GM23338 (cell line): ENCODE measurements at regions not wholly inside any gene's neighbourhood (a gene's known extent, or its start where the extent isn't known, plus 50 kb on each side); places are given as distances from the start of the nearest gene placed in this dataset.

Experiments used
- ATAC-seq: fragments of 200-7000 bp; cut with Tn5 transposase; 3 replicates; pipeline ENCODE4 v1.9.1; 2020
- DNase-seq: peaks from one replicate; pipeline ENCODE4 v3.0.0-alpha.2; 2015; ENCODE audit warnings: low spot score
- H2AFZ ChIP-seq: fragments of 200-600 bp; sonication (generic); 2 replicates; pipeline ENCODE4 v1.8.0; 2016; ENCODE audit warnings: antibody characterized with exemption, mild to moderate bottlenecking, moderate library complexity
- H3F3A ChIP-seq: fragments of 200-600 bp; sonication (generic); replicated peaks from 2 replicates; pipeline ENCODE4 v1.8.0; 2017; ENCODE audit warnings: antibody characterized with exemption, mixed run types, low read depth
- H3K27ac ChIP-seq: fragments of 200-600 bp; sonication (generic); 2 replicates; pipeline ENCODE4 v1.6.1; 2016; ENCODE audit warnings: low read depth
- H3K27me3 ChIP-seq: fragments of 200-600 bp; sonication (generic); 2 replicates; pipeline ENCODE4 v1.8.0; 2016; ENCODE audit warnings: mild to moderate bottlenecking, mixed run types, moderate library complexity; ENCODE audit not compliant: insufficient read depth
- H3K36me3 ChIP-seq: fragments of 200-600 bp; sonication (generic); 2 replicates; pipeline ENCODE4 v1.8.0; 2016; ENCODE audit warnings: mild to moderate bottlenecking; ENCODE audit not compliant: insufficient read depth
- H3K4me1 ChIP-seq: fragments of 200-600 bp; sonication (generic); 2 replicates; pipeline ENCODE4 v1.8.0; 2016; ENCODE audit warnings: mild to moderate bottlenecking, moderate library complexity; ENCODE audit not compliant: insufficient read depth
- H3K4me2 ChIP-seq: fragments of 200-600 bp; sonication (generic); 2 replicates; pipeline ENCODE4 v1.7.1; 2017; ENCODE audit warnings: mixed run types
- H3K4me3 ChIP-seq: fragments of 200-600 bp; sonication (generic); 2 replicates; pipeline ENCODE4 v1.6.1; 2016; ENCODE audit warnings: mixed run types
- H3K79me2 ChIP-seq: fragments of 200-600 bp; sonication (generic); replicated peaks from 2 replicates; pipeline ENCODE4 v1.8.0; 2017; ENCODE audit warnings: mild to moderate bottlenecking; ENCODE audit not compliant: insufficient read depth
- H3K9me2 ChIP-seq: fragments of 200-600 bp; sonication (generic); 2 replicates; pipeline ENCODE4 v1.8.0; 2017; ENCODE audit not compliant: insufficient read depth
- H4K20me1 ChIP-seq: fragments of 200-600 bp; sonication (generic); replicated peaks from 2 replicates; pipeline ENCODE4 v1.8.0; 2017; ENCODE audit warnings: mild to moderate bottlenecking; ENCODE audit not compliant: insufficient read depth
- H3K27ac Mint-ChIP-seq: 2 replicates; pipeline ENCODE4 v1.8.0; 2020; ENCODE audit warnings: inconsistent platforms, mild to moderate bottlenecking, moderate library complexity, mixed read lengths
- H3K27me3 Mint-ChIP-seq: 3 replicates; pipeline ENCODE4 v1.8.0; 2022; ENCODE audit warnings: low read depth, mild to moderate bottlenecking, moderate library complexity, mixed read lengths, inconsistent platforms; ENCODE audit not compliant: insufficient read depth, poor library complexity
- H3K36me3 Mint-ChIP-seq: 3 replicates; pipeline ENCODE4 v1.8.0; 2021; ENCODE audit warnings: low read depth, mild to moderate bottlenecking, inconsistent platforms, moderate library complexity, mixed read lengths
- H3K4me1 Mint-ChIP-seq: 3 replicates; pipeline ENCODE4 v1.8.0; 2020; ENCODE audit warnings: mild to moderate bottlenecking, inconsistent platforms, mixed read lengths
- H3K4me3 Mint-ChIP-seq: 3 replicates; pipeline ENCODE4 v1.8.0; 2021; ENCODE audit warnings: moderate library complexity, mild to moderate bottlenecking, inconsistent platforms, mixed read lengths
- H3K9me3 Mint-ChIP-seq: 3 replicates; pipeline ENCODE4 v1.8.0; 2020; ENCODE audit warnings: moderate library complexity, mild to moderate bottlenecking, inconsistent platforms, mixed read lengths
- CREB1 ChIP-seq: fragments of 250-450 bp; sonication (Bioruptor Pico); IDR thresholded peaks from 2 replicates; pipeline ENCODE4 v1.5.0; 2020; ENCODE audit warnings: low read depth, mild to moderate bottlenecking, moderate library complexity
- CTCF ChIP-seq, 2 experiments: fragments of 200-600 bp in 1 of 2; sonication (generic) in 1 of 2; conservative IDR thresholded peaks; 2 replicates each; pipeline versions ENCODE4 v1.5.1 to v1.6.1; 2016 to 2017; ENCODE audit warnings: antibody characterized with exemption in 2 of 2, low read depth in 2 of 2, mild to moderate bottlenecking in 2 of 2, moderate library complexity in 1 of 2
- ETS1 ChIP-seq: IDR thresholded peaks from 2 replicates; pipeline ENCODE4 v1.6.1; 2016; ENCODE audit warnings: antibody characterized with exemption
- EZH2 ChIP-seq: fragments of 200-600 bp; sonication (generic); IDR thresholded peaks from one replicate; pipeline ENCODE4 v1.8.0; 2017; ENCODE audit warnings: antibody characterized with exemption, mild to moderate bottlenecking, low read depth; ENCODE audit not compliant: unreplicated experiment
- EZH2phosphoT487 ChIP-seq: fragments of 200-600 bp; sonication (generic); IDR thresholded peaks from one replicate; pipeline ENCODE4 v1.8.1; 2018; ENCODE audit warnings: antibody characterized with exemption; ENCODE audit not compliant: unreplicated experiment
- JUNB ChIP-seq: IDR thresholded peaks from one replicate; pipeline ENCODE4 v1.6.1; 2016; ENCODE audit warnings: antibody characterized with exemption; ENCODE audit not compliant: unreplicated experiment
- NANOG ChIP-seq: IDR thresholded peaks from 2 replicates; pipeline ENCODE4 v1.6.1; 2016; ENCODE audit warnings: antibody characterized with exemption, borderline replicate concordance
- POLR2AphosphoS5 ChIP-seq: IDR thresholded peaks from 2 replicates; pipeline ENCODE4 v1.6.1; 2016; ENCODE audit warnings: antibody characterized with exemption, low read depth
- ZNF114 ChIP-seq: fragments of 250-450 bp; sonication (Bioruptor Pico); IDR thresholded peaks from 2 replicates; pipeline ENCODE4 v1.5.0; 2020; ENCODE audit warnings: mild to moderate bottlenecking, moderate library complexity
- ZNF331 ChIP-seq: fragments of 250-450 bp; sonication (Bioruptor Pico); IDR thresholded peaks from 2 replicates; pipeline ENCODE4 v1.5.0; 2020; ENCODE audit warnings: low read depth, mild to moderate bottlenecking, moderate library complexity

- peaks cover 47% of the 10 kb centered on the region for H3K4me1 ChIP-seq
- no peaks in the 10 kb centered on the region for H3F3A ChIP-seq
- H3K27me3 Mint-ChIP-seq, result peaks cover 2% of the 10 kb centered on the region
- ATAC-seq (no peak), DNase-seq (no peak)
- no peaks in the 10 kb centered on the region for H3K27me3 ChIP-seq
- H3K27ac ChIP-seq, result peak overlapping the region; percentile 64
- H3K4me3 Mint-ChIP-seq, result 0 out of 3 replicates have a peak overlapping the region, but pooled peaks have one; percentile 22
- H3K4me3 ChIP-seq, result 0 out of 2 replicates have a peak overlapping the region, but pooled peaks have one; percentile 10
- no peaks in the 10 kb centered on the region for H4K20me1 ChIP-seq
- no peaks in the 10 kb centered on the region for H3K79me2 ChIP-seq
- H3K4me1 Mint-ChIP-seq, result peaks cover 63% of the 10 kb centered on the region
- TF ChIP-seq ETS1 (no peak), NANOG (no peak), CTCF (conservative IDR thresholded peaks at IDR 0.05; ENCODE audit: low read depth in 2 of 2) (no peak), ZNF331 (CRISPR knock-in tag) (no peak), POLR2AphosphoS5 (no peak), EZH2phosphoT487 (no peak), JUNB (peak; percentile 55)
- H3K9me2 ChIP-seq, result no peaks in the 10 kb centered on the region
- H3K36me3 ChIP-seq, result no peaks in the 10 kb centered on the region
- H3K36me3 Mint-ChIP-seq, result no peaks in the 10 kb centered on the region
- H3K27ac Mint-ChIP-seq, result peak overlapping the region; percentile 86
- H3K4me2 ChIP-seq, result peak overlapping the region; percentile 54
- H2AFZ ChIP-seq, result no peak overlapping the region
- no peaks in the 10 kb centered on the region for H3K9me3 Mint-ChIP-seq
These were observed 80.3 kb upstream of the SKAP2 start for GRCh38 chr7:26944501-26945358.

- no peak overlapping the region for H3K27ac Mint-ChIP-seq
- H2AFZ ChIP-seq, result peak overlapping the region; percentile 19; the same call in 1 of the 2 replicates
- H3K79me2 ChIP-seq, result no peaks in the 10 kb centered on the region
- H3K27ac ChIP-seq, result no peak overlapping the region
- no peaks in the 10 kb centered on the region for H3K36me3 ChIP-seq
- H4K20me1 ChIP-seq, result no peaks in the 10 kb centered on the region
- H3K4me3 Mint-ChIP-seq, result no peak overlapping the region
- no peak overlapping the region for H3K4me2 ChIP-seq
- H3F3A ChIP-seq, result no peaks in the 10 kb centered on the region
- ATAC-seq (no peak), DNase-seq (no peak)
- 0 out of 3 replicates have a peak, but pooled peaks cover 3% of the 10 kb centered on the region for H3K36me3 Mint-ChIP-seq
- H3K9me3 Mint-ChIP-seq, result peaks cover 15% of the 10 kb centered on the region
- H3K4me1 ChIP-seq, result peaks cover 17% of the 10 kb centered on the region
- no peaks in the 10 kb centered on the region for H3K9me2 ChIP-seq
- H3K4me1 Mint-ChIP-seq, result peaks cover 25% of the 10 kb centered on the region
- no peak overlapping the region for H3K4me3 ChIP-seq
- H3K27me3 Mint-ChIP-seq, result peaks cover 1% of the 10 kb centered on the region
- H3K27me3 ChIP-seq, result no peaks in the 10 kb centered on the region
- TF ChIP-seq POLR2AphosphoS5 (no peak), NANOG (no peak), ZNF114 (CRISPR knock-in tag) (no peak), CTCF (conservative IDR thresholded peaks at IDR 0.05; ENCODE audit: low read depth in 2 of 2) (no peak), CREB1 (CRISPR knock-in tag) (no peak), EZH2 (no peak), ZNF331 (CRISPR knock-in tag) (no peak)
These were observed 73.7 kb upstream of the SKAP2 start for GRCh38 chr7:26937939-26938623.
